ENCODE measurements at regions not wholly inside any gene's neighbourhood (a gene's known extent, or its start where the extent isn't known, plus 50 kb on each side); places are given as distances from the start of the nearest gene placed in this dataset.

- Histone ChIP-seq H3K4me1 (ENCODE audit: control insufficient read depth, low read length) (no peaks in the 10 kb centered on the region), H3K9me2 (replicated peaks; ENCODE audit: control insufficient read depth, low read length) (no peaks in the 10 kb centered on the region), H3K4me2 (ENCODE audit: low read length) (no peak overlapping the region), H3F3A (ENCODE audit: control insufficient read depth, insufficient read depth) (no peaks in the 10 kb centered on the region), H3K79me2 (ENCODE audit: control insufficient read depth, low read length) (no peaks in the 10 kb centered on the region), H3K27me3 (ENCODE audit: control insufficient read depth, low read length) (no peaks in the 10 kb centered on the region), H3K9me3 (ENCODE audit: control insufficient read depth, insufficient read depth, low read length) (no peaks in the 10 kb centered on the region), H3K27ac (ENCODE audit: low read depth, low read length) (no peak overlapping the region), H3K36me3 (ENCODE audit: control insufficient read depth, low read length) (no peaks in the 10 kb centered on the region), H3K4me3 (ENCODE audit: low read length) (no peak overlapping the region), H4K20me1 (ENCODE audit: control insufficient read depth, insufficient read depth, low read depth, low read length) (no peaks in the 10 kb centered on the region)
- TF ChIP-seq CTCF (IDR thresholded peaks at IDR 0.05; ENCODE audit: low read depth, low read length, poor library complexity, severe bottlenecking), result no peak
- no peak for TF ChIP-seq EZH2phosphoT487 (IDR thresholded peaks at IDR 0.05; ENCODE audit: borderline replicate concordance, low read length)
Measured at GRCh38 chr12:111123390-111123789, 203.0 kb upstream of the MYL2 start.

GRCh38 chr12:111122458-111122878 lies 202.1 kb upstream of the MYL2 start:
- Histone ChIP-seq H3K4me2 (ENCODE audit: low read length) (no peak overlapping the region), H3F3A (ENCODE audit: control insufficient read depth, insufficient read depth) (no peaks in the 10 kb centered on the region), H3K9me3 (ENCODE audit: control insufficient read depth, insufficient read depth, low read length) (no peaks in the 10 kb centered on the region), H3K4me3 (ENCODE audit: low read length) (no peak overlapping the region), H3K36me3 (ENCODE audit: control insufficient read depth, low read length) (no peaks in the 10 kb centered on the region), H3K4me1 (ENCODE audit: control insufficient read depth, low read length) (no peaks in the 10 kb centered on the region), H3K27ac (ENCODE audit: low read depth, low read length) (no peak overlapping the region), H3K9me2 (replicated peaks; ENCODE audit: control insufficient read depth, low read length) (no peaks in the 10 kb centered on the region), H3K79me2 (ENCODE audit: control insufficient read depth, low read length) (no peaks in the 10 kb centered on the region), H3K27me3 (ENCODE audit: control insufficient read depth, low read length) (no peaks in the 10 kb centered on the region), H4K20me1 (ENCODE audit: control insufficient read depth, insufficient read depth, low read depth, low read length) (no peaks in the 10 kb centered on the region)
- TF ChIP-seq CTCF (IDR thresholded peaks at IDR 0.05; ENCODE audit: low read depth, low read length, poor library complexity, severe bottlenecking), result no peak
- no peak for TF ChIP-seq EZH2phosphoT487 (IDR thresholded peaks at IDR 0.05; ENCODE audit: borderline replicate concordance, low read length)

GRCh38 chr12:111121840-111122239 lies 201.5 kb upstream of the MYL2 start:
- Histone ChIP-seq H3K4me3 (ENCODE audit: low read length) (no peak overlapping the region), H3K9me2 (replicated peaks; ENCODE audit: control insufficient read depth, low read length) (no peaks in the 10 kb centered on the region), H3K4me1 (ENCODE audit: control insufficient read depth, low read length) (no peaks in the 10 kb centered on the region), H4K20me1 (ENCODE audit: control insufficient read depth, insufficient read depth, low read depth, low read length) (no peaks in the 10 kb centered on the region), H3F3A (ENCODE audit: control insufficient read depth, insufficient read depth) (no peaks in the 10 kb centered on the region), H3K4me2 (ENCODE audit: low read length) (no peak overlapping the region), H3K9me3 (ENCODE audit: control insufficient read depth, insufficient read depth, low read length) (no peaks in the 10 kb centered on the region), H3K27me3 (ENCODE audit: control insufficient read depth, low read length) (no peaks in the 10 kb centered on the region), H3K36me3 (ENCODE audit: control insufficient read depth, low read length) (no peaks in the 10 kb centered on the region), H3K79me2 (ENCODE audit: control insufficient read depth, low read length) (no peaks in the 10 kb centered on the region), H3K27ac (ENCODE audit: low read depth, low read length) (no peak overlapping the region)
- no peak for TF ChIP-seq EZH2phosphoT487 (IDR thresholded peaks at IDR 0.05; ENCODE audit: borderline replicate concordance, low read length)
- TF ChIP-seq CTCF (IDR thresholded peaks at IDR 0.05; ENCODE audit: low read depth, low read length, poor library complexity, severe bottlenecking), result no peak

- Histone ChIP-seq H3K27ac (ENCODE audit: low read depth, low read length) (no peak overlapping the region), H3K36me3 (ENCODE audit: control insufficient read depth, low read length) (no peaks in the 10 kb centered on the region), H4K20me1 (ENCODE audit: control insufficient read depth, insufficient read depth, low read depth, low read length) (no peaks in the 10 kb centered on the region), H3K9me3 (ENCODE audit: control insufficient read depth, insufficient read depth, low read length) (no peaks in the 10 kb centered on the region), H3K4me2 (ENCODE audit: low read length) (no peak overlapping the region), H3K4me3 (ENCODE audit: low read length) (no peak overlapping the region), H3F3A (ENCODE audit: control insufficient read depth, insufficient read depth) (no peaks in the 10 kb centered on the region), H3K4me1 (ENCODE audit: control insufficient read depth, low read length) (no peaks in the 10 kb centered on the region), H3K9me2 (replicated peaks; ENCODE audit: control insufficient read depth, low read length) (no peaks in the 10 kb centered on the region), H3K79me2 (ENCODE audit: control insufficient read depth, low read length) (no peaks in the 10 kb centered on the region), H3K27me3 (ENCODE audit: control insufficient read depth, low read length) (no peaks in the 10 kb centered on the region)
- TF ChIP-seq CTCF (IDR thresholded peaks at IDR 0.05; ENCODE audit: low read depth, low read length, poor library complexity, severe bottlenecking) (no peak), EZH2phosphoT487 (IDR thresholded peaks at IDR 0.05; ENCODE audit: borderline replicate concordance, low read length) (no peak)
Measured at GRCh38 chr12:111120578-111120977, 200.2 kb upstream of the MYL2 start.
